OCI-LY7 (cell line): ENCODE measurements at regions not wholly inside any gene's neighbourhood (a gene's known extent, or its start where the extent isn't known, plus 50 kb on each side); places are given as distances from the start of the nearest gene placed in this dataset.

Source experiments
- BruUV-seq: library from RNA; stranded (reverse); fragments of 400-500 nt; replicated peaks from 2 replicates; lab custom pipeline; 2021; lab: Mats Ljungman, UMichigan
- CTCF ChIA-PET: fragments of 300-600 bp; sonication (Branson Sonifier 250); formaldehyde crosslinking; loops from one replicate; lab custom pipeline; 2022; ENCODE audit warnings: antibody characterized with exemption; ENCODE audit not compliant: unreplicated experiment; lab: Charles Lee
- POLR2A ChIA-PET: fragments of 300-600 bp; sonication (Branson Sonifier 250); formaldehyde crosslinking; loops from one replicate; lab custom pipeline; 2022; ENCODE audit warnings: antibody characterized with exemption; lab: Charles Lee
- DNase-seq: peaks from one replicate; pipeline ENCODE4 v3.0.0-alpha.2; 2015; ENCODE audit warnings: low spot score
- H2AFZ ChIP-seq: fragments of 200-600 bp; sonication (generic), shearing (Covaris generic); 2 replicates; pipeline ENCODE4 v1.6.1; 2014; ENCODE audit warnings: mild to moderate bottlenecking, antibody characterized with exemption, low read length, moderate library complexity
- H3K27ac ChIP-seq: fragments of 200-600 bp; sonication (generic); 2 replicates; pipeline ENCODE4 v1.5.1; 2014; ENCODE audit warnings: mixed run types, low read depth, mild to moderate bottlenecking, moderate library complexity, low read length, inconsistent platforms; ENCODE audit not compliant: poor library complexity, severe bottlenecking
- H3K36me3 ChIP-seq: fragments of 200-600 bp; sonication (generic); 2 replicates; pipeline ENCODE4 v1.6.1; 2014; ENCODE audit warnings: mild to moderate bottlenecking, antibody characterized with exemption, low read length, moderate library complexity, mixed read lengths; ENCODE audit not compliant: insufficient read depth
- H3K4me1 ChIP-seq: fragments of 200-600 bp; sonication (generic); 2 replicates; pipeline ENCODE4 v1.5.1; 2014; ENCODE audit warnings: mild to moderate bottlenecking, low read length; ENCODE audit not compliant: insufficient read depth, poor library complexity, severe bottlenecking
- H3K4me2 ChIP-seq: fragments of 200-600 bp; sonication (generic); 2 replicates; pipeline ENCODE4 v1.6.1; 2014; ENCODE audit warnings: mild to moderate bottlenecking, low read length
- H3K4me3 ChIP-seq: fragments of 200-600 bp; sonication (generic); 2 replicates; pipeline ENCODE4 v1.5.1; 2014; ENCODE audit warnings: mild to moderate bottlenecking, low read depth, low read length; ENCODE audit not compliant: poor library complexity, severe bottlenecking
- H3K79me2 ChIP-seq: fragments of 200-600 bp; sonication (generic); 2 replicates; pipeline ENCODE4 v1.6.1; 2016; ENCODE audit warnings: low read depth, mild to moderate bottlenecking, low read length, moderate library complexity, mixed read lengths; ENCODE audit not compliant: insufficient read depth
- H3K9me2 ChIP-seq: fragments of 200-600 bp; sonication (generic); 2 replicates; pipeline ENCODE4 v1.6.1; 2016; ENCODE audit warnings: mild to moderate bottlenecking, low read length, mixed read lengths; ENCODE audit not compliant: insufficient read depth
- H3K9me3 ChIP-seq: fragments of 200-600 bp; sonication (generic); 2 replicates; pipeline ENCODE4 v1.6.1; 2014; ENCODE audit warnings: mild to moderate bottlenecking, mixed run types, low read length, mixed read lengths
- H4K20me1 ChIP-seq: fragments of 200-600 bp; sonication (generic); 2 replicates; pipeline ENCODE4 v1.6.1; 2014; ENCODE audit warnings: mild to moderate bottlenecking, antibody characterized with exemption, low read length, moderate library complexity, mixed read lengths; ENCODE audit not compliant: insufficient read depth
- CTCF ChIP-seq: fragments of 200-600 bp; sonication (generic); conservative IDR thresholded peaks from 2 replicates; pipeline ENCODE4 v1.5.1; 2014; ENCODE audit warnings: mild to moderate bottlenecking, antibody characterized with exemption, low read length, moderate library complexity, mixed read lengths
- EZH2phosphoT487 ChIP-seq: fragments of 200-600 bp; sonication (generic); IDR thresholded peaks from 2 replicates; pipeline ENCODE4 v1.6.1; 2018; ENCODE audit warnings: low read depth, borderline replicate concordance, mild to moderate bottlenecking, mixed run types, antibody characterized with exemption, low read length, moderate library complexity, mixed read lengths
- intact Hi-C: fragments of 100-400 bp; cut with micrococcal nuclease; formaldehyde crosslinking; loops from one replicate; pipeline ENCODE4 v1.10.0; 2022; ENCODE audit not compliant: unreplicated experiment

- Histone ChIP-seq H3K27ac (no peak overlapping the region), H3K9me2 (no peaks in the 10 kb centered on the region), H3K4me2 (no peak overlapping the region), H3K4me3 (no peak overlapping the region), H3K36me3 (no peaks in the 10 kb centered on the region), H2AFZ (no peak overlapping the region), H3K79me2 (no peaks in the 10 kb centered on the region), H4K20me1 (no peaks in the 10 kb centered on the region), H3K4me1 (peaks cover 30% of the 10 kb centered on the region), H3K9me3 (no peaks in the 10 kb centered on the region)
- intact Hi-C loops, result no loop called here
- CTCF ChIA-PET, result no interaction called here
- DNase-seq, result no peak
- POLR2A ChIA-PET, result no interaction called here
- no TSS peak for BruUV-seq
- TF ChIP-seq CTCF (no peak), EZH2phosphoT487 (no peak)
These were observed 72.4 kb upstream of the KCND3 start for GRCh38 chr1:112061901-112062320.

- Histone ChIP-seq H3K27ac (no peak overlapping the region), H4K20me1 (no peaks in the 10 kb centered on the region), H2AFZ (0 out of 2 replicates have a peak overlapping the region, but pooled peaks have one; percentile 11), H3K4me1 (peaks cover 30% of the 10 kb centered on the region), H3K36me3 (no peaks in the 10 kb centered on the region), H3K79me2 (no peaks in the 10 kb centered on the region), H3K9me3 (no peaks in the 10 kb centered on the region), H3K9me2 (no peaks in the 10 kb centered on the region), H3K4me3 (no peak overlapping the region), H3K4me2 (peak overlapping the region; percentile 45)
- CTCF ChIA-PET, result no interaction called here
- TF ChIP-seq CTCF, result no peak
- no peak for TF ChIP-seq EZH2phosphoT487
- DNase-seq, result peak; percentile 73
- BruUV-seq, result no TSS peak
- intact Hi-C loops, result no loop called here
- POLR2A ChIA-PET, result interaction anchor here (0.5 to 0.7 kb wide), 3 partner anchors 241 to 398 kb away, joined by 3 to 5 read pairs (median 3); no protein-coding TSS in a partner anchor
These were observed 74.6 kb upstream of the KCND3 start for GRCh38 chr1:112063781-112064728.

- TF ChIP-seq EZH2phosphoT487, result no peak
- no peak for TF ChIP-seq CTCF
- Histone ChIP-seq H3K9me3 (peaks cover 5% of the 10 kb centered on the region; the same call in 1 of the 2 replicates), H3K27ac (no peak overlapping the region), H3K79me2 (no peaks in the 10 kb centered on the region), H2AFZ (no peak overlapping the region), H3K36me3 (no peaks in the 10 kb centered on the region), H4K20me1 (no peaks in the 10 kb centered on the region), H3K4me2 (no peak overlapping the region), H3K4me1 (peaks cover 17% of the 10 kb centered on the region), H3K9me2 (no peaks in the 10 kb centered on the region), H3K4me3 (no peak overlapping the region)
- no TSS peak for BruUV-seq
- intact Hi-C loops, result no loop called here
- ChIA-PET POLR2A (no interaction called here), CTCF (no interaction called here)
- no peak for DNase-seq
These were observed 78.5 kb upstream of the KCND3 start for GRCh38 chr1:112067989-112068388.
